ENCODE measurements at regions not wholly inside any gene's neighbourhood (a gene's known extent, or its start where the extent isn't known, plus 50 kb on each side); places are given as distances from the start of the nearest gene placed in this dataset.

GRCh38 chr16:17812771-17813170 is 342.0 kb upstream of the XYLT1 start:
- Histone ChIP-seq H3K36me3 (ENCODE audit: control insufficient read depth, low read length) (no peaks in the 10 kb centered on the region), H3K9me2 (replicated peaks; ENCODE audit: control insufficient read depth, low read length) (no peaks in the 10 kb centered on the region), H3K79me2 (ENCODE audit: control insufficient read depth, low read length) (no peaks in the 10 kb centered on the region), H3K4me1 (ENCODE audit: control insufficient read depth, low read length) (no peaks in the 10 kb centered on the region), H3K9me3 (ENCODE audit: control insufficient read depth, insufficient read depth, low read length) (peaks cover 4% of the 10 kb centered on the region), H3K27ac (ENCODE audit: low read depth, low read length) (no peak overlapping the region), H3K27me3 (ENCODE audit: control insufficient read depth, low read length) (no peaks in the 10 kb centered on the region), H3F3A (ENCODE audit: control insufficient read depth, insufficient read depth) (no peaks in the 10 kb centered on the region), H3K4me3 (ENCODE audit: low read length) (no peak overlapping the region), H3K4me2 (ENCODE audit: low read length) (no peak overlapping the region), H4K20me1 (ENCODE audit: control insufficient read depth, insufficient read depth, low read depth, low read length) (no peaks in the 10 kb centered on the region)
- TF ChIP-seq, protein P1, sequence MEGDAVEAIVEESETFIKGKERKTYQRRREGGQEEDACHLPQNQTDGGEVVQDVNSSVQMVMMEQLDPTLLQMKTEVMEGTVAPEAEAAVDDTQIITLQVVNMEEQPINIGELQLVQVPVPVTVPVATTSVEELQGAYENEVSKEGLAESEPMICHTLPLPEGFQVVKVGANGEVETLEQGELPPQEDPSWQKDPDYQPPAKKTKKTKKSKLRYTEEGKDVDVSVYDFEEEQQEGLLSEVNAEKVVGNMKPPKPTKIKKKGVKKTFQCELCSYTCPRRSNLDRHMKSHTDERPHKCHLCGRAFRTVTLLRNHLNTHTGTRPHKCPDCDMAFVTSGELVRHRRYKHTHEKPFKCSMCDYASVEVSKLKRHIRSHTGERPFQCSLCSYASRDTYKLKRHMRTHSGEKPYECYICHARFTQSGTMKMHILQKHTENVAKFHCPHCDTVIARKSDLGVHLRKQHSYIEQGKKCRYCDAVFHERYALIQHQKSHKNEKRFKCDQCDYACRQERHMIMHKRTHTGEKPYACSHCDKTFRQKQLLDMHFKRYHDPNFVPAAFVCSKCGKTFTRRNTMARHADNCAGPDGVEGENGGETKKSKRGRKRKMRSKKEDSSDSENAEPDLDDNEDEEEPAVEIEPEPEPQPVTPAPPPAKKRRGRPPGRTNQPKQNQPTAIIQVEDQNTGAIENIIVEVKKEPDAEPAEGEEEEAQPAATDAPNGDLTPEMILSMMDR (IDR thresholded peaks at IDR 0.05; ENCODE audit: low read depth, low read length, poor library complexity, severe bottlenecking): no peak
- TF ChIP-seq EZH2phosphoT487 (IDR thresholded peaks at IDR 0.05; ENCODE audit: borderline replicate concordance, low read length): no peak

DNA sequence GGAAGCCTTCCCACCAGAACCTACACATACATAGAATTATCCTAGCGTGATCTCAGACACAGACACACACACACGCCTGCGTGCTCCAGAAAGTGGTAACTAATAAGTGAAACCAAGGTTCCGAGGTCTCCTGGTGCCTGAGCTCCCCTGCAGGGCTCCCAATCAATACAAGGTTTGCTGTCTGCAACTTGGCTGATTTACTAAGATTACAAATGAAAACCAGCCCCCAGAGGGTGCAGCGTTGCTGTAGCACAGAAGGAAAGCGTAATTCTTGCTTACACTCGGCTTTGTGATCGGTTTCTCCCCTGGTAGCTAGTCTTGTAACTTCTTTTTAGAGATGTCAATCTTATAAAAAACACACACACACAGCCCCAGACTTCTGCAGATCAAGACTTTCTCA is 334.1 kb upstream of the XYLT1 start:
- TF ChIP-seq, protein P1 (IDR thresholded peaks at IDR 0.05; ENCODE audit: low read depth, low read length, poor library complexity, severe bottlenecking): no peak
- TF ChIP-seq EZH2phosphoT487 (IDR thresholded peaks at IDR 0.05; ENCODE audit: borderline replicate concordance, low read length): no peak
- Histone ChIP-seq H3F3A (ENCODE audit: control insufficient read depth, insufficient read depth) (no peaks in the 10 kb centered on the region), H3K36me3 (ENCODE audit: control insufficient read depth, low read length) (no peaks in the 10 kb centered on the region), H3K9me3 (ENCODE audit: control insufficient read depth, insufficient read depth, low read length) (no peaks in the 10 kb centered on the region), H4K20me1 (ENCODE audit: control insufficient read depth, insufficient read depth, low read depth, low read length) (no peaks in the 10 kb centered on the region), H3K27ac (ENCODE audit: low read depth, low read length) (no peak overlapping the region), H3K4me3 (ENCODE audit: low read length) (no peak overlapping the region), H3K27me3 (ENCODE audit: control insufficient read depth, low read length) (peaks cover 4% of the 10 kb centered on the region; the same call in 1 of the 2 replicates), H3K4me1 (ENCODE audit: control insufficient read depth, low read length) (no peaks in the 10 kb centered on the region), H3K79me2 (ENCODE audit: control insufficient read depth, low read length) (no peaks in the 10 kb centered on the region), H3K9me2 (replicated peaks; ENCODE audit: control insufficient read depth, low read length) (no peaks in the 10 kb centered on the region), H3K4me2 (ENCODE audit: low read length) (no peak overlapping the region)

DNA sequence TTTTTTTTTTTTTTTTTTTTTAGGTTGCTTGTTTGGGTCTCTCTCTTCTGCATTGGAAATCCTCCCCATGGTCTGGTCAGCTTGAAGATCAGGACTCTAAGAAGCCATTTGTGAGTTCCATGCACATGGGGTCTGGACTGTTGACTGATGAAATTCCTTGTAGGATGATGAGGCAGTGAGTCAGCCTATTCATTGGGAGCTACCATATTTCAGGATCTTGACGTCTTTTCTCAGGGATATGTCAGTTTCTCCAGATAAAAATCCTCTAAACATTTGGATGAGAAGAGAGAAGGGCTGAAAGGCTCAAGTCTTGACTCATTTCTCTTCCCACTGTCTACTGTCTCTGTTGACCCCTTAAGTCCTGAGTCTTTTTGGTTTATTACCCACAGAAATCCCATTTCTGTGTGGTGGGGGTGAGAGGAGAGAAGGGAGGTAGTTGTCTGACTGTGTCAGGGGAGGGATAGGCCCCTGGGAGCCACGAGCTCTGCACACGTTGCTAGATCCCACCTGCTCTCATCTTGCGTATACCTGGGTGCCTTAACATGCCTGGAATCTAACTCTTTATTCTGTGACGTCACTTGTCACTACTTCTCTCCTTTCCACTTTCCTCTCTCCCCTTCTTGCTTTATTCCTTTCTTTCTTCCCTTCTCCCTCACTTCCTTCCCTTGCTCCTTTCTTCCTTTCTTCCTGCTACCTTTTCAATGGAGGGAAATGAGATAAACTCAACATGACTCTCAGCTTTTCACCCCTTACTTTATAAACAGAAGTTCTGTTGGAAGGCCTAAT is 333.1 kb upstream of the XYLT1 start:
- Histone ChIP-seq H3K36me3 (ENCODE audit: control insufficient read depth, low read length) (no peaks in the 10 kb centered on the region), H4K20me1 (ENCODE audit: control insufficient read depth, insufficient read depth, low read depth, low read length) (no peaks in the 10 kb centered on the region), H3K27ac (ENCODE audit: low read depth, low read length) (no peak overlapping the region), H3K9me2 (replicated peaks; ENCODE audit: control insufficient read depth, low read length) (no peaks in the 10 kb centered on the region), H3F3A (ENCODE audit: control insufficient read depth, insufficient read depth) (no peaks in the 10 kb centered on the region), H3K79me2 (ENCODE audit: control insufficient read depth, low read length) (no peaks in the 10 kb centered on the region), H3K4me2 (ENCODE audit: low read length) (no peak overlapping the region), H3K9me3 (ENCODE audit: control insufficient read depth, insufficient read depth, low read length) (no peaks in the 10 kb centered on the region), H3K4me3 (ENCODE audit: low read length) (no peak overlapping the region), H3K4me1 (ENCODE audit: control insufficient read depth, low read length) (no peaks in the 10 kb centered on the region), H3K27me3 (ENCODE audit: control insufficient read depth, low read length) (peaks cover 4% of the 10 kb centered on the region; the same call in 1 of the 2 replicates)
- TF ChIP-seq, protein P1 (IDR thresholded peaks at IDR 0.05; ENCODE audit: low read depth, low read length, poor library complexity, severe bottlenecking): no peak
- TF ChIP-seq EZH2phosphoT487 (IDR thresholded peaks at IDR 0.05; ENCODE audit: borderline replicate concordance, low read length): no peak
